Osteocyte (in vitro differentiated cells): ENCODE measurements at regions not wholly inside any gene's neighbourhood (a gene's known extent, or its start where the extent isn't known, plus 50 kb on each side); places are given as distances from the start of the nearest gene placed in this dataset.

Experiments used
- DNase-seq: peaks from one replicate; pipeline ENCODE4 v3.0.0; 2021; ENCODE audit warnings: mixed read lengths; ENCODE audit not compliant: unreplicated experiment; ENCODE audit errors: extremely low spot score
- H3K27ac Mint-ChIP-seq: one replicate; pipeline ENCODE4 v1.8.0; 2021; ENCODE audit warnings: mild to moderate bottlenecking, mixed read lengths; ENCODE audit not compliant: unreplicated experiment
- H3K27me3 Mint-ChIP-seq: one replicate; pipeline ENCODE4 v1.8.0; 2021; ENCODE audit warnings: mixed read lengths; ENCODE audit not compliant: unreplicated experiment
- H3K36me3 Mint-ChIP-seq: one replicate; pipeline ENCODE4 v1.8.0; 2021; ENCODE audit warnings: mixed read lengths; ENCODE audit not compliant: unreplicated experiment
- H3K4me1 Mint-ChIP-seq: one replicate; pipeline ENCODE4 v1.8.0; 2021; ENCODE audit warnings: mixed read lengths; ENCODE audit not compliant: unreplicated experiment
- H3K4me3 Mint-ChIP-seq: one replicate; pipeline ENCODE4 v1.8.0; 2021; ENCODE audit warnings: mild to moderate bottlenecking, moderate library complexity, mixed read lengths; ENCODE audit not compliant: unreplicated experiment
- H3K9me3 Mint-ChIP-seq: one replicate; pipeline ENCODE4 v1.8.0; 2021; ENCODE audit warnings: mixed read lengths; ENCODE audit not compliant: unreplicated experiment
- CTCF ChIP-seq: fragments of 200-600 bp; sonication (generic); IDR thresholded peaks from 2 replicates; pipeline ENCODE4 v1.5.0; 2021; ENCODE audit warnings: antibody characterized with exemption, mild to moderate bottlenecking, moderate library complexity

DNA sequence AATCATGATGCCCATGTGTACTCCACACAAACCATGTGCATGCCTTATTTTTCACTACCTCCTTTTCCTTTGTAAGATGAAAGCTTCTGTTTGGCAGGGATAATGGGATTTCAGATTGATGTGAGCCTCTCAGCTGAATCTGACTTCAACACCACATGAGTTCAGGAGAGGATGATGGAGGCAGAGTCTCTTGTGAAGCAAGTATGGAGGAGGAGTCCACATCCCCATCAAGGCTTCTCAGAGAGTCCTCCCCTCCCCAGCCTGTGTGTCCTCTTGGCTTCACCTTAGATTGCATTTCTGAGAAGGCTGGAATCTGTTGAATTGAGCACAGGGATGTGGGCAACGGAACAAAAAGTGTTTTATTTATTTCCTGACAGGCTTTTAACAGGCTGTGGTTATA lies 370.4 kb downstream of the FAT3 start:
- Mint-ChIP-seq H3K9me3 (no peaks in the 10 kb centered on the region), H3K4me3 (no peak overlapping the region), H3K36me3 (no peaks in the 10 kb centered on the region), H3K4me1 (peaks cover 8% of the 10 kb centered on the region), H3K27ac (no peak overlapping the region), H3K27me3 (no peaks in the 10 kb centered on the region)
- no peak for DNase-seq
- TF ChIP-seq CTCF: no peak

- H3K4me1 Mint-ChIP-seq: peaks cover 2% of the 10 kb centered on the region
- no peak for TF ChIP-seq CTCF
- DNase-seq: no peak
- no peaks in the 10 kb centered on the region for H3K27me3 Mint-ChIP-seq
- no peak overlapping the region for H3K27ac Mint-ChIP-seq
- no peaks in the 10 kb centered on the region for H3K36me3 Mint-ChIP-seq
- no peaks in the 10 kb centered on the region for H3K9me3 Mint-ChIP-seq
- H3K4me3 Mint-ChIP-seq: no peak overlapping the region
Measured at GRCh38 chr11:92596596-92597317, 372.1 kb downstream of the FAT3 start.

- no peak for DNase-seq
- H3K4me3 Mint-ChIP-seq: no peak overlapping the region
Measured at GRCh38 chr11:92601048-92601447, 368.4 kb upstream of the MTNR1B start.

DNA sequence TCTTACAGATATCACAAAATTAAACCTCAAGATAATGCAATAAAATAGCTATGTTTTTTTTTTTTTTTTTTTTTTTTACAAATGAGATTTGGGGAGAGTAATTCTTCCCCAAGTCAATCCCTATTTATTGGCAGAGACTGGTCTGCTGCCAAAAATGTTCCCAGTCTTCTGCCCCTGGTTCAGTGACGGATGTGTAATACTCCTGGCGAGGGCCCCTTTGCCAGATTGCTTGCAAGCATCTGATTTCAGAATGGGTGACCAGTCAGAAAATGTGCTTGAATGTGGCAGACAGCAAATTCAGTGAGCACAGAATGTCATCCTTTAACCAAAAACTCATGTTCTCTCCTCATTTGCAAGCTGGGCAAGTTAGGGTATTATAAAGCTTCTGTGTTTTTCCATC lies 363.8 kb upstream of the MTNR1B start:
- Mint-ChIP-seq H3K27me3 (no peaks in the 10 kb centered on the region), H3K27ac (no peak overlapping the region), H3K36me3 (no peaks in the 10 kb centered on the region), H3K4me3 (no peak overlapping the region), H3K9me3 (no peaks in the 10 kb centered on the region), H3K4me1 (no peaks in the 10 kb centered on the region)
- no peak for TF ChIP-seq CTCF
- no peak for DNase-seq

More at GRCh38 chr11:92601048-92601447, 368.4 kb upstream of the MTNR1B start:
- Mint-ChIP-seq H3K4me1 (peaks cover 2% of the 10 kb centered on the region), H3K36me3 (no peaks in the 10 kb centered on the region), H3K9me3 (no peaks in the 10 kb centered on the region), H3K27ac (no peak overlapping the region), H3K27me3 (no peaks in the 10 kb centered on the region)
- TF ChIP-seq CTCF: no peak

- H3K36me3 Mint-ChIP-seq: no peaks in the 10 kb centered on the region
- no peaks in the 10 kb centered on the region for H3K27me3 Mint-ChIP-seq
- no peak overlapping the region for H3K27ac Mint-ChIP-seq
- H3K4me1 Mint-ChIP-seq: no peaks in the 10 kb centered on the region
- TF ChIP-seq CTCF: no peak
- H3K4me3 Mint-ChIP-seq: no peak overlapping the region
- H3K9me3 Mint-ChIP-seq: no peaks in the 10 kb centered on the region
- DNase-seq: no peak
Measured at GRCh38 chr11:92607969-92608722, 361.3 kb upstream of the MTNR1B start.
